Fibroblast of skin of right quadriceps (primary cell): ENCODE measurements at regions not wholly inside any gene's neighbourhood (a gene's known extent, or its start where the extent isn't known, plus 50 kb on each side); places are given as distances from the start of the nearest gene placed in this dataset.

Experiments used
- DNase-seq: peaks from one replicate; pipeline ENCODE4 v3.0.0-alpha.2; 2013

DNA sequence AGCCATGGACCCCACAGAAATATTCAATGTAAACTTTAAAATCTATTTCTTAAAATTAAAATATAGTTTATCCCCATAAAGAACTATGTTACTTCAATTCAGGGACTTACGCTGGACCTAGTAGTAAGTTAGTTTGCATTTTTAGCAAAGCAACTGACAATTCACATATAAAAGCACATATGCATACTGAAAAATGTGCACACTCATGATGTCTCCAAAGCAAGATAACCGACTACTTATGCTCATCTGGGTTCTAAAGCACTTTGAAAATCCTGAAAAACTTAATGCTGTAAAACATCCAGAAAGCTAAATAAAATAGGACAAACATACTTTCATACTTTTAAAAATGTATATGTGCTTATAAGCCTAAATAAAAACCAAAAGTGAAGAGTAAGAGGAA lies 264.4 kb upstream of the GAS1 start:
- no peak for DNase-seq

DNA sequence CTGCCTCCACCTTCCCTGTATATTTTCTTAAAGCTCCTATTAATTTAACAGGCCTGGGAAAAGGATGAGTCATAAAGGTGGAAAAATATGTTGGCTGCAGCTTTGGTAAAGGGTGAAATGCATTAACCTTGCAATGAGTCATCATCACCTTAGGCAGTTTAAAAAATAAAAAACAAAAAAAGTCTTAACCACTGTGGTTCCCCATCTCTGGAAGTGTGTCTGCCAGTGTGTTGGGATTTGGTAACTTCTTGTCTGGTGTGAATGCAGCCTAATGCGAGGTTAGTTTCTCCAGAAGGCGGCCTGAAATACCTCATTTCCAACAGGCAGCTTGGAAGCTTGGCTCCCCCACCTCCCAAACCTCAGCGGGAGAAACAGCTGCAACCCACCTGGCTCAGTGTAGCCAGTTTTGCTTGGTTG lies 265.3 kb upstream of the GAS1 start:
- peak; percentile 48 for DNase-seq

DNA sequence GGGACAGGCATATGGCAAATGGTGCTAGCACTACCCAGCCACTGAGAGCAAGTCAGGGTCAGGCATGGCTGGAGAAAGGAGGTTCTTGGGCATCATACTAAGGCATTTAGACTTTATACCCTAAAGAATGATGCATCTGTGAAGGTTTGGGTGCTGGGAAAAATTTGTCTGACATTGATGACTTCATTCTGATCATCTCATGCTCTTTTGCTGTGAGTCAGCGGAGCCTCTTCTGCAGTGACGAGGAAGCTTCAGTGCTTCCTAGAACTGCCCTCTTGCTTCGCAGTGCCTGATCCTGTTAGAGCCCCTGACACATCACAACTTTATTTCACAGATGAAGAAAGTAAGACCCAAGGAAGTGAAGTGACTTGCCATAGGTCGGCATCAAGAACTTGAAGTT lies 266.6 kb upstream of the GAS1 start:
- peak; percentile 82 for DNase-seq

DNA sequence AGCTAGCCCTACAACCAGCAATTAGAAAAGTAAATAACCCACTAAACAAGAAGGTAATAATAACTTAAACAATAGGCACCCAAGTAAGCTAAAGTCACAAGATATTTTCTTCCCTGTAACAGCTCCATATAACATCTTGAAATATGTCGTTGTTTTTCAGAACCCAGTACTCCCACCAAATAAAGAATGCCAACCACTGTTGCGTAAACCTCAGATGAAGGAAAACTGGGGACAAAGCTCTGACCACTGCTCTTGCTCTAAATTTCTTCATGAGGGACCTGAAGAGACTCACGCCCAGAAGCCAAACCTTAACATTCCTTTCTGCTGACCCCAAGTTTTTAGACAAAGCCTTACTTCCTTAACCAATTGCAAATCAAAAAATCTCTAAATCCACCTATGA lies 267.7 kb upstream of the GAS1 start:
- DNase-seq: no peak

DNA sequence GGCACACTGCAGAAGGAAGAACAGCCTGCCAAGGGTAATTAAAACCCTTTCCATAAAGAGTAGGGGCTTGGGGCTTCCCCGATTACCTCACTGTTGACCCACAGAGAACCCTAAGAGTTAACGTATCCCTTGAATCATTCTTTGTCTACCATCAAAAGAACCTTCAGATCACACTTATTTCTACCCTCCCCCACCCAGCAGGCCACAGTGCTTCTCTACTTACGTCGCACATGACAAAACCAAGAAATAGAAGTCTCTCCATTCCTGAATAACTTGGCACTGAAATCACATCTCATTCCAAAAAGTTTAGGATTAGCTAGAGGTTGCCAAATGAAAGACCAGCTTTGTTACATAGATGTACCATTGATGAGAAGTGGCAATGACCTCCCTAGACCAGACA lies 268.7 kb upstream of the GAS1 start:
- DNase-seq: no peak

DNA sequence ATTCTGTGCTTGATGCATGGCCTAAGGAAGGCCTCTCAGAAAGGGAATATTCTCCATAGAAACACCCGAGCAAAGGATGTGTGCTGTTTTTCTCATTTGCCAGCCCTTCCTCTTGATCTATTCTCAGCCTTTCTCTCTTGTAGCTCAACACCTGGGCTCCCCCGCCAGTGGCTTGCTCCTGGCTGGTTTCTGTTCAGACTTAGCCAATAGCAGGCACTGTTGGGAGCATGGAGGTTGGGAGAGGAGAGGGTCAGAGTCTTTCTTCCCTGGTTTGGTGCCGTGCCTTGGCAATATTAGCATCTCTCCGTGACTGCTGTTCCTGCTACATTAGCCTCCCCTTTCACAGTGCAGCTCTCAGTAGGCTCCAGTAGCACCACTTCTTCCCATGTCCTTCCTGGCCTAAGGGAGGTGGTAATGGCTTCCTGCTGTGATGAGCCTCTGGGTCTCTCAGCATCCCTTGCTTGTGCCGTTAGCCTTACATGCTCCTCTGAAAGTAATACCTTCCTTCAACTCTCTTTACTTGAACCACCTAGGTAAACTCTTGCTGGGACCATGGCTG lies 269.7 kb upstream of the GAS1 start:
- no peak for DNase-seq

DNA sequence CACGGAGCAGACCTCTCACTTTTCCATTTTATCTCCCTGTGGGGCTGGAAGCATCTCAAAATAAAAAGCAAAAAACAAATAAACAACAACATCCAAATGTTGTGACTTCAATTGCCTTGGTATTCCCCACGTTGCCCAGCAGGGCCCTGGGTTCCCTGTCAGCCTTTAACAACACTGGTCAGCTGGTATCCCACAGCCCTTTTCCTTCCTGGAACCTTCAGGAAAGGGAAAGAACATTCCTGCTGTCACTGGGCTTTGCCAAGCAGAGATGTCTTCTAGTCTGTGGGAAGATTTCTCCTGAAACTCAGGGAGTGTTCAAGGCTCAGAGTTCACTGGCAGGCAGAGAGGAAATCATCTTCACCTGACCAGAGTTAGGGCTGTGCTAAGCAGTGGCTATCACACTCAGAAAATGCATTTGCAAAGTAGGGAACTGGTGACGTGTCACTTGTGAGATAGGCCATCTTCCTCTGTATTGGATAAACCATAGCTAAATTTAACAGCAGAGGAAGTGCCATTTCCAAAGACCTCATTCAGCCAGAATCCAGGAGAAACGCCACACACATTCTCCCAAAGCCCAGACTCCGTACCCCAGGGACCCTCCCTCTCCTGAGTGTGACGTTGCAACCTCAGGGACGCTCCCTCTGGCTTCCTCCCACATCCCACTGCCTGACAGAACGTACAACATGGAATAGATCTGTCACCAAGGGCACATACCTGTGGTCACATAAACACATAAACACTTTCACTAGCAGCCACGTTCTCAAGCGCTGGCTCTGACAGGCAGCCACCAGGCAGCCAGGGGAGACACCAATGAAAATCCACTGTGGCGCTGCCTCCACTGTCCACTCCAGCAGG lies 274.0 kb upstream of the DAPK1 start:
- DNase-seq: peak; percentile 87

DNA sequence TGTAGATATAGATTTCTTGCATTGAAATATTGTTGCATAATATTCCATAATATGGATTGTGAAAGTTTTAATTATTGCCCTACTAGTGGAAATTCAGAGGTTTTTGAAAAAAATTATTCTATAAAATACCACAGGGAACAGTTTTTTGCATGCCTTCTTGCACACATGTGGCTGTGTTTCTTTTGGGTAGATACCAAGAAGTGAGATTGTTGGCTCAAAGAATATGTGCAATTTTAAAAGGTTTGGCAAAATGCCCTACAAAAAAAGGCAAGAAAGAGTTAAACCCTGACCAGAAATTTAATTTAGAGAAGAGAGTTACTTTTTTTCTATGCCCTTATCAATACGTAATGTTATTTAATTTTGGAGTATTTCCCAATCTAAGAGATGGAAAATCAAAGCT lies 270.8 kb upstream of the DAPK1 start:
- DNase-seq: peak; percentile 46

DNA sequence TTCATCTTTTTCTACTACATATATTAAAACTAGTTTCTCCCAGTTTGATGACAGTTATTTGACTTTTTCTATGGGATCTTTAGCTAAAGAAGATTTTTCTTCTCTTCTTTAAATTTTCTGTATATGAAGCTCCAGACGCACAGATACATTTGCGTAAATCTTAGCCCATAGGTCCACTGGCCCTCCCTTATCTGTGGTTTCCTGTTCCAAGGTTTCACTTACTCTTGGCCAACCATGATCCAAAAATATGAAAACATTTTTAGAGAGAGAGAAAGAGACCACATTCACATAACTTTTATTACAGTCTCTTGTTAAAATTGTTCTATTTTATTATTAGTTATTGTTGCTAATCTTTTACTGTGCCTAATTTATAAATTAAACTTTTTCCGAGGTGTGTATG lies 270.2 kb upstream of the DAPK1 start:
- DNase-seq: no peak

DNA sequence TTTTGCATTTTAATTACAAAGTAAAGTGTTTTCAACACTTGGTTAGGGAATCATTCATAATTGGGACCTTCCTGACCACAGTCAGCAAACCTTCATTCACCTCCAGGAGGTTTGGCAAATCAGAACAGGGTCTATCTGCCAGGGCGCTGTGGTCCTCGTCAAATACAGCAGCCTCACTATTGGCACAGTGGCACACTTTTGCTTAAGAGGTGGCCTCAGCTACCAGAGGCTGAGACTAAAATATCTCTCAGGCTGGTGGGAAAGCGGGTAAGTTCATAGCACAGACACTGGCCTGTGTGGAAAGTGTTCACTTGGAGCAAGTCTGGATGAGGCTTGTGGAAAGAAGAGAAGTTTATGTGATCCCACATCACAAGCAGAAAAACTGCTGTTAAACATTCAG lies 268.6 kb upstream of the DAPK1 start:
- DNase-seq: no peak

DNA sequence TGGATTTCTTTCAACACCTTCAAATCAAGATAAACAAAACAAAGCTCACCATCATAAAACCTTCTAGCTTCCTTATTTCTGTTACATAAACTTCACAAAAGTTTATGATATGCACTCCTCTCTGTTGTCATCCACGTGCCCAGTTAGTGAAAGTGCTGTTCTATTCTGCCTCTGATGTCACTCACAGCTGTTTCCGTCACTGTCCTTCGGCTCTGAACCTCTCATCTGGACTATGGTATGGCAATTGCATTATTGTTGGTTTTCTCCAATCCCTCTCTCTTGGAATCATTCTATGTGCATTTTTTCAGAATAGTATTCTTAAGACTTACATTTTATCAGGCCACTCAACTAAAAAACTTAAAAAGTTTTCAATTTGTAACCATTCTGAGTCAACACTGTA lies 264.2 kb upstream of the DAPK1 start:
- DNase-seq: no peak

DNA sequence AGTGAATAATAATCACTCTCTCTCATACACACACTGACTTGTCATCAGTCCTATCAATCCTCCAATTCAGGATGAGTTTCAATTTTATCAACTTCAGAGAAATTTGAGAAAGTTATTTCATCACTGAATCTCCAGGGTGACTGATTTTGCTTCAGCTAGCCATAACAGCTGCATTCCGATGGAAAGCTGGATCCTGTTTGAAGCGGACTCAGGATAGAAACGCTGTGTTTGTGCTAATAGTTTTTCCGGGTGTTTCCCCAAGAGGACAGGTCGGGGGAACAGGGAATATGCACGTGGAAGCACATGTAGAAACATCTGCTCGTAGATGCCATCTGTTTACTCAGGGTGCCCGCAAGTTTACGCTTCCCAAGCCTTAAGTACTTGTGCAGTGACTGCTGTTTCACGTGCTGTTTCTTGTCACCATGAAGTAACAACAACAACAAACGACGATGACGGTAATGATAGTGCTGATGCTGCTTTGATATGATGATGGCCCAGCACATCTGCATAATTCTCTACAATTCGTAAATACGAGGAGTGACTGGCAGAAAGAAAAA lies 263.7 kb upstream of the DAPK1 start:
- no peak for DNase-seq

DNA sequence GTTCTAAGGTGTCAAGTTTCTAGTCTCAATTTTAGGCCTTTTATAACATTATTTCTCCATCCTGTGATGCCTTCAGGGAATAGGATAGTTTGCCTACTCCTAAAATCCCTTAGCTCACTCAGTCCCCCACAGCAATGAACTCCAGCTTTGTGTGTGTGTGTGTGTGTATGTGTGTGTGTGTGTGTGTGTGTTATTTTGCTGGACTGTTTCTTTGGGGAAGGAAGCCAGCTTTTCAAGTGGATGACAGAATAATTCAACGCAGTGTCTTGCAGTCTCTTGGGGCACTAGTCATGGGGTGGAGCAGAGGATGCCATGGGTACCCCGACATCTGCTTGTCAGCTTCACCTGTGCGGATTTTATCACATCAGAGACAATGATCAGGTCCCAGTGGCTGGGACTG lies 262.8 kb upstream of the DAPK1 start:
- no peak for DNase-seq

DNA sequence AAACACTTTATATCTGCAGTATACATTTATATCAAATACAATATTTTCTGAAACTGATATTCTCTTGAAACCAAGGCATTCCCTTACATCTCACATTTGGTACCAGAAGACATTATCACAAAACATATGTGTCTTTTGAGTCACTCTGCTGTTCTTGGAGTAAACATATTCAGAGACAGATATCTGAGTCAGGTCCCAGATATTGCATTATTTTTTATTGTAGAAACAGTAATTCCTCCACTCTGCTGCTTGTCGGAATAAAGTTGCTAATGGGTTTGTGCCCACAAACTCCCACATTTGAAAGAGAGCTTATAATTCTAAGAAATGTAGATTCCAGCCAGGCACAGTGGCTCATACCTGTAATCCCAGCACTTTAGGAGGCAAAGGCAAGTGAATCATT lies 261.1 kb upstream of the DAPK1 start:
- DNase-seq: no peak

DNA sequence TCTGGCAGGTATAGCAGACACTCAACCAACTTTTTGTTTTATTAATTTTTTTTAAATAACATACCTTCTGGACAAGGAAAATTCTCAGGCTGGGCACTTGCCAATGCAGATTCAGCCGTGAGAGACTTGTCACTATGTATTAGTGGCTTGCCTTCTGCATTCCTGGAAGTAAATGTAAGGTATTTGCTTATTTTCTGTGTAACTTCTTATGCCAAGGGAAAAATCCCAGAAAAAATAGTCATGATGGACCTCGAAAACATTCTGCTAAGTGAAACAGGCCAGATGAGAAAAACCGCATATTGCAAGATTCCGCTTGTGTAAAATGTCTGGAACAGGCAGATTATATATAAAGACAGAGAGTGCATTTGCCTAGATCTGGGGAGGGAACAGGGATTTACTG lies 260.3 kb upstream of the DAPK1 start:
- peak; percentile 71 for DNase-seq

DNA sequence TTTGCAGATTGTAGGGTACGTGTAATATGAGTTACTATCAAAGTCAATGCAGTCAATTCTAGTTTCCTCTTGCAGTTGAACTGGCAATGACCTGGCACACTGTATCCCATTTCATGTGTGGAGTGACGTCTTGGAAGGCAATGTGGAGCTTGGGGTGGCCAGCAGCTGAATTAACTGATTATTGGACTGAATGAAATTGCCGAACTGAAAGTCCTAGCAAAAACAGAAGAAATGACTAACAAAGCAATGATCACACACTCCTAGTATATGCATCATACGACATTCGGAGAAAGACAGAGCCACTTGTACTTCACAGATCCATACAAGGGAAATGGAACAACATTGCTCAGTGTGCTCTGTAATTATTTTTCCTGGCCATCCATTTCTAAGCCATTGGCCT lies 259.1 kb upstream of the DAPK1 start:
- DNase-seq: no peak

DNA sequence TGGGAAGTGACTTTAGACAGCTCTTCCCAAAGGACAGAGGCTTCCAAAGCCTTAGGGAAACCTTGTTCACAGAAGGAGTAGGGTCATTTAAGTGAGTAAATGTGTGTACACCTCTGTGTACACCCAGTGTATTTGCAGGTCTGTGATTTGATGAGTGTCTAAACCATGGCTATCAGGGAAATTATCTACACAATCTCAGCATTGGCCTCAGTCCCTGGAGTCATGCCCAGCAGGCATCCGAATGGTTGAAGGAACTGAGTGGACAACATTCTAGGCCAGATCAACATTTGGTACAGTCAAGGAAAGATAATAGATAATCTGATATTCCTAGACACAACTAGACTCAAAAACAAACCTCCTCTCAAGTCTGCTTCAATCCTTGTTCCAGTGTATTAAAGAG lies 258.4 kb upstream of the DAPK1 start:
- DNase-seq: no peak

DNA sequence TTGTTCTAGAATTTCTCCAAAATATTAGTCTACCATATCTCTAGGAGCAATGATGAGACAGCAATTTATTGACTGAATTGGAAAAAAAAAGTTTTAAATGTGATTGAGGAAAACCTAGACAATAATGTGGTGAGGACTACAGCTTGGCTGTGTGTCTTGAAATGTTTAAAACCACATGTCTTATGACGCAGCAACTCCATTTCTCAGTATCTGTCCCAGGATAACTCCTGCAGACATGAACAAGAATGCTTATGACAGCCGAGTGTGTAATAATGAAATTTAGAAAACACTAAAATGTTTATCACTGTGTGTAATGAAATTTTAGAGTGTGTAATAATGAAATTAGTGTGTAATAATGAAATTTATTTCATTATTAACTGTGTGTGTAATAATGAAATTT lies 254.1 kb upstream of the DAPK1 start:
- peak; percentile 46 for DNase-seq

DNA sequence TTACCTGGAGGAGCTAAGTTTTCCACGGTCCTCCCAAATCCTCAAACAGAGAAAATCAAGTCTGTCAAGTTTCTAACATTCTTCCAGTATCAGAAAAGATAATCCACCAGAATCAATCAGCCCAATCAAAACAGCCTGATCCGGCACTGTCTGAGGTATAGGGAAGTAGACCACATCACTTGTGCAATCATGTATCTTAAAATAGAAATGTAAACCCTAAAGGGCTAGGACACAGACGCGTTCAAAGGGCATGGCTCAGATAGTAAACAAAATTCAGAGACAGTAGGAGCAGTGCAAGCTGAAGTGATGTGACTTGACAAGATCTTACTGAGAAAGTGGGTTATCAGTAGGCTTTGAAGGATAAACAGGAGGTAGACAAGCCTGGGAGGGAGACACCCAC lies 252.4 kb upstream of the DAPK1 start:
- DNase-seq: no peak

DNA sequence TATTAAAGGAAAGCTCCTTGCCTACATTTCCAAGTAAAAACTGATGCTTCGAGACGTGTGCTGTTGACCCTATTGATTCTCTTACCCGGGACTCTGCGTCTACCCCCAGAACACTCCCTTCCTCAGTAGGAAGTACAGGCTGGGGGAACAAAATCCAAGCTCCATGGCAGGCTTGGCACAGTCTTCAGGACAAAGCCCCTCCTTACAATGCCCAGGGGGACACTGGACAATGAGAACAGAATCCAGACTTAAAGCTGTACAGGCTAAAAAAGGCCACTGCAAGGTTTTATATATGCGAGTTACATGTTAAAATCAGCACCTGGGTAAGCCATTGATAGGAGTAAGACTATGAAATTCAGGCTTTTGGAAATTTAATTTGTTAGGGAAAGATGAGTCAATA lies 250.6 kb upstream of the DAPK1 start:
- DNase-seq: no peak

DNA sequence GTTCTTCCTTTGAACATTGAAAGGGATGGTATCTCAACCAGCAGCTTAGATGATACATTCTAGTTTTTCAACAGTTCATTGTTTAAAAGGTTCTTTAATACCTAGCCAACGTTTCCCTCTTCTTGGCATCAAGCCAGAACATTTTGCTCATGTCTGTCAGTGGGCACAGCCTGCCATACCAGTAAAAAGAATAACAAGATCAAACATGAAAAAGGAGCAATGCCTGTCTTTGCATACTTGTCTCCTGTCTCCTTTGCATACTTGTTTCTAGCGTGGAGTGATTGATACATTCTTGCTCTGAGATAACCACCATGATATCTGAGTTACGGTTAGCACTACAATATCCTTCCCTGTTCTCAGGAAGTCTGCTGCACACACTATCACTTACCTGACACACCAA lies 248.6 kb upstream of the DAPK1 start:
- no peak for DNase-seq

DNA sequence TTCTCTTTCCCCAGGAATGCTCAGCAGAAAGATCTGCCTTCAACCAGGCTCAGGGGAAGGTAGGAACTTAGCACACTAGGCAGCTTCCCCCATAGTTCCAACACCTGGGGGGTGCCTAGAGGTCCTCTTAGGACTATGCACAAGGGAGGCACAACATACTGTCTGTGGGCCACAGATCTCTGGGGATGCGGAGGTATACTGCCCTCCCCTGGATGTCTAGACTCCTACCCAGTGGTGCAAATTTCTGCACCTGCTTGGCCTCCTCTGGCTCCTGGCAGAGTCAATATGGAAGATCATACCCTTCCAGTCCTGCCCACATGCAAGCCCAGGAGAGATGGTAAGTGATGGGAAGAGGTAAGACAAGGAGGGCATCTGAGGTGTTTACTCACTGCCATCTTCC lies 247.5 kb upstream of the DAPK1 start:
- DNase-seq: no peak

DNA sequence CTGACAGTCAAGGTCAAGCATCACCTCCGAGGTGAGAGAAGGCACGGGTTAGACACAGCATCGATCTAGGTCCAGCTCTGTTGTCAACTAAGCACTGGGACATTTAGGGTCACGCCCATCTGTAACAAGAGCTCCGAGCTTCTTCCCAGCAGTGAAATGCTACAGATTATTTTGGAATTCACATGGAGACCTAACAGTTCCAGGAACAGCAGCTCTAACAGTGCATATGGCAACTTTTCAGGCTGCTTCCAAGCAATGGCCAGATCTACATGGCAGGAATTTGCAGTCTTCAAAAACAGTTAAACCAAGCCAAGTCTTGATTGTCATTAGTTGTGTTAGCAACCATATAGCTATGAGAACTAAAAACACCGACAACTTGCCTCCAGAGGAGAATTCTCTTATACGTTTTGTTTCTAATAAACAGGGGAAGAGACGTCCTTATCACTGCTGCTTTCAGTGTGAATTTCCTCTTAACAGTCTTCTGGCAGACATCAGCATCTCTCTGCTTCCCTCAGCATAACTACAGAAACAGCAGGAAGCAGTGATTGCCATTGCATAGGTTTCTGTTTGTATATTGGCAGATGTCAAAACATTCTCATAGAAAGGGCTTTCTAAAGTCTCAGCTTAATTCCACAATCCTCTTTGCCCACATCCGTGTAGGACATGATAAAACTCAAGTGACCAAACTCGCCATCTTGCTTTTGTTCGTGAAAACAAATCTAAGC lies 242.1 kb upstream of the DAPK1 start:
- DNase-seq: peak; percentile 24

DNA sequence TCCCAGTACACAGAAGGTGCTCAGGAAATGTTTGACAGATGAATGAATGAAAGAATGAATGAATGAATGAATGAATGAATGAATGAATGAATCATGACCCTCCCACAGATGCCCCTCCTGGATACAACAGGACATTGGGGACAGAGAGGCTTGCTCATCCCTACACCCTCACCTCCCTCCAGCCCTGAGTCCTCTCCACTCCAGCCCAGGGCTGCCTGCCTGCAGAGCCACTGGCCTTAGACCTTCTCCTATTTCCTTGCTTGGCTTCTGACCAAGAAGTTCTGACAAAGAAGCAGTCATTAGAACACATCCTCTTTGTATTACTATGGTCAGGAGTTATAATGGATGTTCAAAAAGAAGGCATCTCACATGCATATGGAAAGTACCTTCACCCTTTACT lies 240.7 kb upstream of the DAPK1 start:
- no peak for DNase-seq
